Mucosa of descending colon (tissue), 3 donors: ENCODE measurements at regions not wholly inside any gene's neighbourhood (a gene's known extent, or its start where the extent isn't known, plus 50 kb on each side); places are given as distances from the start of the nearest gene placed in this dataset.
"Not testable (repeated sequence)": the region's sequence is repeated elsewhere in the genome, so short reads cannot be mapped to it uniquely, and the experiment has no call there.

Experiments used
- ATAC-seq: fragments of 200-7000 bp; cut with Tn5 transposase; one replicate; pipeline ENCODE4 v1.9.1; 2020; ENCODE audit warnings: mild to moderate bottlenecking, moderate library complexity
- DNase-seq, 3 donors: peaks; one replicate each; pipeline ENCODE4 v3.0.0-alpha.2; 2020
- H3K36me3 ChIP-seq: fragments of 200-600 bp; one replicate; pipeline ENCODE4 v1.8.0; 2021; ENCODE audit warnings: low read depth, mild to moderate bottlenecking
- H3K4me1 ChIP-seq: fragments of 200-600 bp; one replicate; pipeline ENCODE4 v1.8.0; 2021; ENCODE audit warnings: low read depth, mild to moderate bottlenecking
- H3K4me3 ChIP-seq: fragments of 200-600 bp; one replicate; pipeline ENCODE4 v1.8.0; 2021; ENCODE audit warnings: mild to moderate bottlenecking
- H3K9me3 ChIP-seq: fragments of 200-600 bp; one replicate; pipeline ENCODE4 v1.8.0; 2021; ENCODE audit warnings: mild to moderate bottlenecking
- CTCF ChIP-seq: fragments of 200-600 bp; IDR thresholded peaks from one replicate; pipeline ENCODE4 v1.8.0; 2022; ENCODE audit warnings: antibody characterized with exemption, mild to moderate bottlenecking
- intact Hi-C, 2 donors: fragments of 100-400 bp; cut with DNase I in 1 of 2; cut with micrococcal nuclease in 1 of 2; formaldehyde crosslinking; loops; one replicate each; pipeline versions ENCODE4 v1.11.0 to v1.11.1; 2022; cut with DNase I, micrococcal nuclease
- donor health status: DM: no; HTN: no; CAD: no; lungs with moderate emphysema.
- donor health status: DM: no; HTN: no; CAD: no.
- donor health status: DM: no; HTN: yes; CAD: no.

GRCh38 chrX:1041091-1041490 lies 171.4 kb downstream of the CRLF2 start:
- Histone ChIP-seq H3K4me1 (no peaks in the 10 kb centered on the region), H3K36me3 (no peaks in the 10 kb centered on the region), H3K4me3 (no peak overlapping the region), H3K9me3 (peaks cover 38% of the 10 kb centered on the region)
- ATAC-seq (no peak), DNase-seq (no peak)
- TF ChIP-seq CTCF = no peak
- intact Hi-C loops = no loop called here

- intact Hi-C loops, H3K36me3 ChIP-seq, H3K4me3 ChIP-seq, ATAC-seq, DNase-seq, H3K4me1 ChIP-seq: not testable (repeated sequence)
- peaks cover 41% of the 10 kb centered on the region for H3K9me3 ChIP-seq
Observed at GRCh38 chrX:1035931-1036330, 176.5 kb downstream of the CRLF2 start.

GRCh38 chrX:1035206-1035605 lies 177.2 kb downstream of the CRLF2 start:
- ATAC-seq = no peak

DNA sequence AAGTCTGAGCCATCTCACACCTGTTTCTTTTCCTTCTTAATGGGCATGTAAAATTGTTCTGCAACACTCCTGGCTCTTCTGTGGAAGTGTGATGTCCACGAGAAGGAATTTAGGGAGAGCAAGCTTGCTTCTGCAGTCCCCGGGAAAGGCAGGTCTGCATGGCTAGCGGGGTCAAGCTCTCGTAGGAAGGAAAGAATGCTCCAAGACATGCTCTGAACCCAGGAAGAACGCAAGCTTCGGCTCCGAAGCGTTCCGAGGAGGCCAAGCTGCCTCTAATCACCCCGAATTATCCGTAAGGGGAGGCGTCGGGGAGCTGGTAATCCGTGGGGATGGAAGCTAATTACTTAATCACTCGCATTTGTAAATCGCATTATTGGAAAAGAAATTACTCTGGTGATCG lies 177.7 kb downstream of the CRLF2 start:
- Histone ChIP-seq H3K4me1 (no peaks in the 10 kb centered on the region), H3K9me3 (peaks cover 46% of the 10 kb centered on the region), H3K4me3 (no peak overlapping the region), H3K36me3 (no peaks in the 10 kb centered on the region)
- intact Hi-C loops = no loop called here
- TF ChIP-seq CTCF = no peak
- ATAC-seq (no peak), DNase-seq (no peak)

More at GRCh38 chrX:1035206-1035605, 177.2 kb downstream of the CRLF2 start:
- Histone ChIP-seq H3K9me3 (peaks cover 46% of the 10 kb centered on the region), H3K4me1 (no peaks in the 10 kb centered on the region), H3K4me3 (no peak overlapping the region), H3K36me3 (no peaks in the 10 kb centered on the region)
- no peak for TF ChIP-seq CTCF
- no peak for DNase-seq
- intact Hi-C loops = no loop called here

DNA sequence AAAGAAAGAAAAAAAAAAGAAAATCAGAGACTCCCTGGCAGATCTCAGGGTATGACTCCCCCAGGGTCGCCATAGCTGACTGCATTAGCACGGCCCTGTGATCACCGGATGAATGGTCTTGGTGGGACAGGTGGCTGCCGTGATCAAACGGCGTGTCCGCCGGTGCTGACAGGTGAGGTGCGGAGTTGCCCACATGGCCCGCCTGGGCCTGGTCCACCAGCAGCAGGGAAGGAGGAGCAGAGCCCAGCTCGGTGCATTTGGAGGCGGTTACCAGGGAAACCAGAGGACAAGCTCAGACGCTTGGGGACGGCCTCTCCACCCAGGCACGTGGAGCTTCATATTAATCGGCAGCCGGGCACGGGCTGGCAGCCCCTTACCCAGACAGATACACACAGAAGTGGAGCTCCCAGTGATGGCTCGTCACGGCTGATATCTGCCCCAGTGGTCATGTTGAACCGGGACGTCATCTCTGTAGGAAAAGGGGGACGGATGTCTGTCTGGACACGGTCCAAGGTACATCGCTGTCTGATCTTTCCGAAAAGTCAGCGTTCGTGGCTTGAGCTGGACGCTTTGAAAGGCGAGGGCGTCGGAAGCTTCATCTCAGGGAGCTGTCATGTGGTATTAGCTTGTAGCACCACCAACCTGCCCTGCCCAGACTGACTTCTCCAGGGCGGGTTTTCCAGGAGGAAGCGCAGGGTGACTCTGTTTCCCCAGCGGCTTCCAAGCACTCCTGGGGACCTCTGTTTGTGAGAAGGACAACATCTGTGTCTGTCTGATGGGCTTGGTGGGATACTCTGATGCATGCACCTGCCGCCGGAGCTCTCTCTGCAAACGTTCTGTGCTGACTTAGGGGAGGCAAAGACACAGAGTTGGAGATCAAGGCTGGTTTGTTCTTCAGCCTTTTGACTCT lies 180.7 kb downstream of the CRLF2 start:
- no peak for ATAC-seq
- no peak for TF ChIP-seq CTCF
- H3K4me3 ChIP-seq = no peak overlapping the region
- DNase-seq = no peak
- H3K36me3 ChIP-seq = no peaks in the 10 kb centered on the region
- intact Hi-C loops = no loop called here
- peaks cover 50% of the 10 kb centered on the region for H3K9me3 ChIP-seq
- no peaks in the 10 kb centered on the region for H3K4me1 ChIP-seq

- Histone ChIP-seq H3K4me1 (no peaks in the 10 kb centered on the region), H3K9me3 (peaks cover 42% of the 10 kb centered on the region), H3K4me3 (no peak overlapping the region), H3K36me3 (no peaks in the 10 kb centered on the region)
- DNase-seq (no peak), ATAC-seq (no peak)
- intact Hi-C loops = no loop called here
- no peak for TF ChIP-seq CTCF
Observed at GRCh38 chrX:1029494-1029893, 183.0 kb downstream of the CRLF2 start.
